Prostate gland (tissue), 2 donors: ENCODE measurements at regions not wholly inside any gene's neighbourhood (a gene's known extent, or its start where the extent isn't known, plus 50 kb on each side); places are given as distances from the start of the nearest gene placed in this dataset.

Experiments
- POLR2A ChIP-seq: fragments of 450-650 bp; IDR thresholded peaks from one replicate; pipeline ENCODE4 v1.6.1; 2016; ENCODE audit warnings: antibody characterized with exemption, mild to moderate bottlenecking
- TF ChIP-seq, protein P1 (sequence below), 4 experiments: fragments of 200-600 bp in 2 of 4; fragments of 450-650 bp in 2 of 4; sonication (generic) in 2 of 4; IDR thresholded peaks; 1 replicate in 3 of 4; 2 replicates in 1 of 4; pipeline ENCODE4 v1.5.1; 2016 to 2019; ENCODE audit warnings: antibody characterized with exemption in 4 of 4, mild to moderate bottlenecking in 2 of 4, moderate library complexity in 2 of 4

DNA sequence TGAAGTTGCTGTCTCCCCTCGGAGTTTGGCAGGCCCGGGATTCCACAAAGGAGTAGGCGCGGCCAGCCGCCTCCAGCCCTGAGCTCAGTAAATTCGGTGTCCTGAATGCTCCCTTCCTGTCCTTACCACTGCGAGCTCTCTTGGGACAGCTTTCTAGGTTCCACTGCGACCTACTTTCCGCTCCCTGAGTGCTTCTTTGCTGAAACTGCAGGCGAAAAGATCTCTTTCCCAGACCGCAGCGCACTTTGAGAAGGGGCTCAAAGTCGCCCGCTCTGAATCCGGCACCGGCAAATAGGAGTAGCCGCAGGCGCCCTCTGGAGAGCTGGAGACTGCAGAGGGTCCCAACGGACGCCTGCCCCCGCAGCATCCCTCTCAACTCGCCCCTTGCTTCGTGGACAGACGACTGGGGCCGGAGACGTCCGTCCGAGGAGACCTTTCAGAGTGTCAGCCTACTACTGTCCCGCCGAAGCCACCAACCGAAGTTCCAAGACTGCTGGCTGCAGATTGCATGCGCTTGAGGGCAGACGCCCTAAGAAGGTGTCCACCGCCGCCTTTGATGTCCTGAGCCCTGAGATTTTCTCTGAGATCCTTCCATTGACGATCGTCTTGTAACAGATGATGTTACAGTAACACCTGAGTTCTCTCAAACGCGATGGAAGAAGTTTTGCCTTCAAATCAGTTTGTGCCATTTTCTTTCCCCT lies 96.0 kb downstream of the ANXA2R start:
- TF ChIP-seq, protein P1, sequence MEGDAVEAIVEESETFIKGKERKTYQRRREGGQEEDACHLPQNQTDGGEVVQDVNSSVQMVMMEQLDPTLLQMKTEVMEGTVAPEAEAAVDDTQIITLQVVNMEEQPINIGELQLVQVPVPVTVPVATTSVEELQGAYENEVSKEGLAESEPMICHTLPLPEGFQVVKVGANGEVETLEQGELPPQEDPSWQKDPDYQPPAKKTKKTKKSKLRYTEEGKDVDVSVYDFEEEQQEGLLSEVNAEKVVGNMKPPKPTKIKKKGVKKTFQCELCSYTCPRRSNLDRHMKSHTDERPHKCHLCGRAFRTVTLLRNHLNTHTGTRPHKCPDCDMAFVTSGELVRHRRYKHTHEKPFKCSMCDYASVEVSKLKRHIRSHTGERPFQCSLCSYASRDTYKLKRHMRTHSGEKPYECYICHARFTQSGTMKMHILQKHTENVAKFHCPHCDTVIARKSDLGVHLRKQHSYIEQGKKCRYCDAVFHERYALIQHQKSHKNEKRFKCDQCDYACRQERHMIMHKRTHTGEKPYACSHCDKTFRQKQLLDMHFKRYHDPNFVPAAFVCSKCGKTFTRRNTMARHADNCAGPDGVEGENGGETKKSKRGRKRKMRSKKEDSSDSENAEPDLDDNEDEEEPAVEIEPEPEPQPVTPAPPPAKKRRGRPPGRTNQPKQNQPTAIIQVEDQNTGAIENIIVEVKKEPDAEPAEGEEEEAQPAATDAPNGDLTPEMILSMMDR (IDR thresholded peaks at IDR 0.05), result no peak
- TF ChIP-seq POLR2A, result no peak
